ENCODE measurements at regions not wholly inside any gene's neighbourhood (a gene's known extent, or its start where the extent isn't known, plus 50 kb on each side); places are given as distances from the start of the nearest gene placed in this dataset.
"Not testable (repeated sequence)": the region's sequence is repeated elsewhere in the genome, so short reads cannot be mapped to it uniquely, and the experiment has no call there.

DNA sequence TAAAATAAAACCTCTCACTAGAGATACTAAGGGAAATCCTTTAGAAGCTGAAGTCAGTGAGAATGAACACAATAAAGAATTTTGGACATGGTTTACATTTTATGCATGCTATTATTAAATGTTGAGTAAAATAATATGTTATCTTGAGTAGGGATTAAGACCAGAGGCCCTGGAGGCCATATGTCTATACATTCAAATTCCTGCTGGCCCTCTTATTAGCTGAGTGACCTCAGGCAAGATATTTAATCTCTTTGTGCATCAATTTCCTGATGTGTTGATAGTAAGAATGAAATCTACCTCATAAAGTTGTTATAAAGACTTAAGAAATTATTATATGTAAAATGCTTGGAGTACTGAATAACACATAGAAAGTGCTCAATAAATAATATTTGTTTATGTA is 281.1 kb upstream of the KLF4 start:
- Mint-ChIP-seq H3K36me3 (ENCODE audit: insufficient read depth) (peaks cover 1% of the 10 kb centered on the region), H3K4me1 (ENCODE audit: low read depth) (no peaks in the 10 kb centered on the region), H3K4me3 (ENCODE audit: low read depth) (no peak overlapping the region), H3K9me3 (ENCODE audit: low read depth) (peaks cover 16% of the 10 kb centered on the region), H3K27me3 (peaks cover 80% of the 10 kb centered on the region), H3K27ac (no peak overlapping the region)
- DNase-seq (ENCODE audit: low spot score, unreplicated experiment): no peak
- TF ChIP-seq, protein P1, sequence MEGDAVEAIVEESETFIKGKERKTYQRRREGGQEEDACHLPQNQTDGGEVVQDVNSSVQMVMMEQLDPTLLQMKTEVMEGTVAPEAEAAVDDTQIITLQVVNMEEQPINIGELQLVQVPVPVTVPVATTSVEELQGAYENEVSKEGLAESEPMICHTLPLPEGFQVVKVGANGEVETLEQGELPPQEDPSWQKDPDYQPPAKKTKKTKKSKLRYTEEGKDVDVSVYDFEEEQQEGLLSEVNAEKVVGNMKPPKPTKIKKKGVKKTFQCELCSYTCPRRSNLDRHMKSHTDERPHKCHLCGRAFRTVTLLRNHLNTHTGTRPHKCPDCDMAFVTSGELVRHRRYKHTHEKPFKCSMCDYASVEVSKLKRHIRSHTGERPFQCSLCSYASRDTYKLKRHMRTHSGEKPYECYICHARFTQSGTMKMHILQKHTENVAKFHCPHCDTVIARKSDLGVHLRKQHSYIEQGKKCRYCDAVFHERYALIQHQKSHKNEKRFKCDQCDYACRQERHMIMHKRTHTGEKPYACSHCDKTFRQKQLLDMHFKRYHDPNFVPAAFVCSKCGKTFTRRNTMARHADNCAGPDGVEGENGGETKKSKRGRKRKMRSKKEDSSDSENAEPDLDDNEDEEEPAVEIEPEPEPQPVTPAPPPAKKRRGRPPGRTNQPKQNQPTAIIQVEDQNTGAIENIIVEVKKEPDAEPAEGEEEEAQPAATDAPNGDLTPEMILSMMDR (IDR thresholded peaks at IDR 0.05; ENCODE audit: unreplicated experiment): no peak

DNA sequence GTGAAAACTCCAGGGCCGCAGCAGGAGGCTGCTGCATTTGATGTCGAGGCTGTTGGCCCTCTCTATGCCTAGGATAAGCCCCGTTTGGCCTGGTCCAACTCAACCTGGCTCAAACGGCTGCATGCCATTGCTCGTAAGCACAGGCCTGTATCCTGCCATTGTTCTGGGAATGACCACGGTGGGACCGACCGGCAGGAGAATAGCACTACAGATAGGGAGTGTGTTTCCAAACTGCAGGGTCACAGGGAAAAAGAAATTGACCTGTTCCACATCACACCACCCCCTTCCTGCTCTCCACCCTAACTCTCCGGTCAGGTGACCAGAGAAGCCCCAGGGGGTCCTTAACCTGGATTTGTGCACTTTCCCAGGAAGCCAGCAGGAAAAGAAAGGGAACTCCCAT is 278.7 kb upstream of the KLF4 start:
- no peak for DNase-seq (ENCODE audit: low spot score, unreplicated experiment)
- peaks cover 14% of the 10 kb centered on the region for H3K9me3 Mint-ChIP-seq (ENCODE audit: low read depth)
- TF ChIP-seq, protein P1 (IDR thresholded peaks at IDR 0.05; ENCODE audit: unreplicated experiment): no peak
- peaks cover 1% of the 10 kb centered on the region for H3K36me3 Mint-ChIP-seq (ENCODE audit: insufficient read depth)
- H3K27me3 Mint-ChIP-seq: peaks cover 87% of the 10 kb centered on the region
- H3K27ac Mint-ChIP-seq: no peak overlapping the region
- no peaks in the 10 kb centered on the region for H3K4me1 Mint-ChIP-seq (ENCODE audit: low read depth)
- H3K4me3 Mint-ChIP-seq (ENCODE audit: low read depth): no peak overlapping the region

DNA sequence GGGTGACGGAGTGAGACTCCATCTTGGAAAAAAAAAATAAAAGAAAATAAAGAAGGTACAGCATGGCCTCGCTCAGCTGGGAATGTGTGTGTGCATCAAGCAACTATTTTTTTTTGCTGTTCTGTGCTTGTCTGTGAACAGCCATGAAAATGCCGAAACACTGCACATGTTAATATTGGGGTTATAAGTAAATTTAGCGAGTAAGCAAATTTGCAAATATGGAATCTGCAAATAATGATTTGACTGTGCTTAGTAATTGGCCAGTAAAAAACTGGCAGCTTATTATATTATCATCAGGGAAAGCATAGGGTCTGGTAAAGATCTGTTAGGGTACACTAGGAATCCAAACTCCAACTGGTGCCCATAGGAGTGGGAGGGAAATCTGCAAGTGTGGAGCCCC is 278.1 kb upstream of the KLF4 start:
- H3K27ac Mint-ChIP-seq: no peak overlapping the region
- DNase-seq (ENCODE audit: low spot score, unreplicated experiment): no peak
- no peak overlapping the region for H3K4me3 Mint-ChIP-seq (ENCODE audit: low read depth)
- H3K9me3 Mint-ChIP-seq (ENCODE audit: low read depth): peaks cover 14% of the 10 kb centered on the region
- peaks cover 1% of the 10 kb centered on the region for H3K36me3 Mint-ChIP-seq (ENCODE audit: insufficient read depth)
- H3K4me1 Mint-ChIP-seq (ENCODE audit: low read depth): no peaks in the 10 kb centered on the region
- TF ChIP-seq, protein P1 (IDR thresholded peaks at IDR 0.05; ENCODE audit: unreplicated experiment): no peak
- peaks cover 88% of the 10 kb centered on the region for H3K27me3 Mint-ChIP-seq

GRCh38 chr9:107763469-107763868 is 273.9 kb upstream of the KLF4 start:
- not testable (repeated sequence) for H3K36me3 Mint-ChIP-seq (ENCODE audit: insufficient read depth); H3K4me1 Mint-ChIP-seq (ENCODE audit: low read depth); DNase-seq (ENCODE audit: low spot score, unreplicated experiment); H3K27ac Mint-ChIP-seq; H3K9me3 Mint-ChIP-seq (ENCODE audit: low read depth); H3K4me3 Mint-ChIP-seq (ENCODE audit: low read depth)
- peaks cover 88% of the 10 kb centered on the region for H3K27me3 Mint-ChIP-seq

- Mint-ChIP-seq H3K27ac (no peak overlapping the region), H3K27me3 (peaks cover 85% of the 10 kb centered on the region), H3K9me3 (ENCODE audit: low read depth) (peaks cover 6% of the 10 kb centered on the region), H3K4me3 (ENCODE audit: low read depth) (no peak overlapping the region), H3K4me1 (ENCODE audit: low read depth) (no peaks in the 10 kb centered on the region), H3K36me3 (ENCODE audit: insufficient read depth) (peaks cover 3% of the 10 kb centered on the region)
- TF ChIP-seq, protein P1 (IDR thresholded peaks at IDR 0.05; ENCODE audit: unreplicated experiment): no peak
- DNase-seq (ENCODE audit: low spot score, unreplicated experiment): no peak
These were observed 271.7 kb upstream of the KLF4 start for GRCh38 chr9:107761307-107761706.

DNA sequence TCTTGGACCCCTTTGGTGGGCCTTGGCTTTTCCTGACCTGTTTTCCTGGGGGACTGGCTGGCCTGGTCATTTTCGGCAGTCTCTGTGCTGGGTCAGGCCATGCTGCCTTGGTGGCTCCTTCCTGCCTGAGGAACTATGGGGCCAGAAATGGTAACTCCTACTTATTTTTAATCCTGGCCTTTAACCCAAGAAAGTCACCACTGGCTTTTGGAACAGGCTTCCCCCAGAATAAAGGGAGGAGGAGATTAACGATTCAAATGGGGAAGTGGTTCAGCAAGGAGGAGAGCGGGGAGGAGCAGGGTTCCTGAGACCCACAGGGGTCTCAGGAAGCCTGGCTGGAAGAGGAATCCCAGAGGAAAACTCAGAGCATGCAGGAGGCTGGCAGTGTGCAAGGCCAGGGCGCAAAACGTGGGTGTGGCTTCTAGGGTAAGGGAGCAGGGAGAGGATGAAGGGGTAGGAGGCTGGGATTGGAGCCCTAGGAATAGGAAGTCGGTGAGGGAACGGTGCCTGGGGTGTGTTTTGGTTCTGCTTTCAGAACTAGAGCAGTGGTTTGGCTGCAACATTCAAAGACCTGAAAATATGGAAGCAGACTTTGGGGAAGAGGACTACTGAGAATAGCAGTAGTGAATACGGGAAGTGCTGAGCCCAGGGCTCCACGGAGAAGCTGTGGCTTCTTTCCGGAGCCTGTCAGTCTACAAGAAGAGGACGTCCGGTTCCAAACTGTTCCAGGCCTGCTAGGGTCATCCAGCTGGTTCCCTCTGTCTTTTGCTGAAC is 271.1 kb upstream of the KLF4 start:
- H3K4me3 Mint-ChIP-seq (ENCODE audit: low read depth): no peak overlapping the region
- H3K9me3 Mint-ChIP-seq (ENCODE audit: low read depth): peaks cover 6% of the 10 kb centered on the region
- H3K27me3 Mint-ChIP-seq: peaks cover 84% of the 10 kb centered on the region
- H3K27ac Mint-ChIP-seq: no peak overlapping the region
- TF ChIP-seq, protein P1 (IDR thresholded peaks at IDR 0.05; ENCODE audit: unreplicated experiment): no peak
- no peaks in the 10 kb centered on the region for H3K4me1 Mint-ChIP-seq (ENCODE audit: low read depth)
- DNase-seq (ENCODE audit: low spot score, unreplicated experiment): no peak
- peaks cover 3% of the 10 kb centered on the region for H3K36me3 Mint-ChIP-seq (ENCODE audit: insufficient read depth)
